ENCODE measurements at regions not wholly inside any gene's neighbourhood (a gene's known extent, or its start where the extent isn't known, plus 50 kb on each side); places are given as distances from the start of the nearest gene placed in this dataset.

DNA sequence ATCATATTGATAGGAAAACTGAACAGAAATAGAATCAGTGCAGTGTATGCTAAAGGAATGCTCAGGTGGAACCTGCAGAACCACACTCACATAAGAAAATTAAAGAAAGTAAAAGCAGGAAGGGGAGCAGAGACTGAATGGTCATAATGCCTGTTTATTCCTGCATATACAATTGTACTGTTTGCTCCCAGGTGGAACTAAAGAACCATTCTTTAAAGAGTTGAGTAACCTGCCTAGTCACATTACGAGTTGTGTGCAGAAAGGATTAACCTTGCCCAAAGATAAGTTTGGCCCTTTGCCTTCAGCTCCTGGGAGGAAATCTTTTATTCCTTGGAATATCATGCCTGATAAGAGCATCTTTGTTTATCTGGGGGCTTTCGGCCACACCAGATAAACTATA is 434.7 kb downstream of the KIF2B start:
- no peak for TF ChIP-seq POLR2A (IDR thresholded peaks at IDR 0.05)
- TF ChIP-seq, protein P1, sequence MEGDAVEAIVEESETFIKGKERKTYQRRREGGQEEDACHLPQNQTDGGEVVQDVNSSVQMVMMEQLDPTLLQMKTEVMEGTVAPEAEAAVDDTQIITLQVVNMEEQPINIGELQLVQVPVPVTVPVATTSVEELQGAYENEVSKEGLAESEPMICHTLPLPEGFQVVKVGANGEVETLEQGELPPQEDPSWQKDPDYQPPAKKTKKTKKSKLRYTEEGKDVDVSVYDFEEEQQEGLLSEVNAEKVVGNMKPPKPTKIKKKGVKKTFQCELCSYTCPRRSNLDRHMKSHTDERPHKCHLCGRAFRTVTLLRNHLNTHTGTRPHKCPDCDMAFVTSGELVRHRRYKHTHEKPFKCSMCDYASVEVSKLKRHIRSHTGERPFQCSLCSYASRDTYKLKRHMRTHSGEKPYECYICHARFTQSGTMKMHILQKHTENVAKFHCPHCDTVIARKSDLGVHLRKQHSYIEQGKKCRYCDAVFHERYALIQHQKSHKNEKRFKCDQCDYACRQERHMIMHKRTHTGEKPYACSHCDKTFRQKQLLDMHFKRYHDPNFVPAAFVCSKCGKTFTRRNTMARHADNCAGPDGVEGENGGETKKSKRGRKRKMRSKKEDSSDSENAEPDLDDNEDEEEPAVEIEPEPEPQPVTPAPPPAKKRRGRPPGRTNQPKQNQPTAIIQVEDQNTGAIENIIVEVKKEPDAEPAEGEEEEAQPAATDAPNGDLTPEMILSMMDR (IDR thresholded peaks at IDR 0.05) = no peak
- no peak for TF ChIP-seq POLR2AphosphoS5 (IDR thresholded peaks at IDR 0.05)
